Iris pigment epithelial cell (primary cell): ENCODE measurements at regions not wholly inside any gene's neighbourhood (a gene's known extent, or its start where the extent isn't known, plus 50 kb on each side); places are given as distances from the start of the nearest gene placed in this dataset.

Experiments
- DNase-seq: peaks from one replicate; pipeline ENCODE4 v3.0.0-alpha.2; 2011; ENCODE audit warnings: low read depth

DNA sequence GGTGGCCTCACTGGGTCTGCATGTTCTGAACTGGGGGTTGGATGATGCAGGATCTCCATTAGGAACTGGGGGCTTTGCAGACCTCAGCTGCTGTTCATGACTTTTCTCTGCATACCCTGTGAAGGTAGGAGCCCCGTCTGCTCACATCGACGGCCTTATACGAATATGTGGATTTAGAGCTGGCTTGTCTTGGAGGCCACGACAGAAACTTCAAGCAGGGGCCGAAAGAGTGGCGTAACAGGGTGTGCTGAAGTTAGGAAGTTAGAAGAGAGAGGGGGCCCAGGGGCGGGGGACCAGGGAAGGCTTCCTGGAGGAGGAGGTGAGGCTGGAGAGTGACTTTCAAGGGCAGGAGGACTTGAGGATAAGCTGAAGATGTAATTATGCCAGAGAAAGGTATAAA lies 144.9 kb downstream of the TSN start:
- no peak for DNase-seq

DNA sequence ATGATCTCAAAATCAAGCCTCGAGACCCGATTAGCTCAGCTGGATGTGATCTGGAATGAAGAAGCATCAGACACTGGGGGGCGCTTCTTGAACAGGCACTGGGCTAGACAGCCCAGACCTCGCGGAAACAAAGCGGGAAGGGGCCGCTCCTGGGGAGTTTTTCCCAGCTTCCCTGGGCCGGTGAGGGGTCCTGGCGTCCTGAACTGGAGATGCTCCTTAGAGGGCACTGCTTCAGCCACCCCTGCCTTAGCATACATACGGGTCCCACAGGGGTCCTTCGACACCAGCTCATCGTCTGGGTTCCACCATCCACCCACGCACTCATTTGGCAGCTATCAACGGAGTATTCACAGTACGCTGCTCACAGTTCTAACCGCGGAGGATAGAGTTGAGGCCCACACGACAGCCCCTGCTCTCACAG lies 146.7 kb downstream of the TSN start:
- no peak for DNase-seq

DNA sequence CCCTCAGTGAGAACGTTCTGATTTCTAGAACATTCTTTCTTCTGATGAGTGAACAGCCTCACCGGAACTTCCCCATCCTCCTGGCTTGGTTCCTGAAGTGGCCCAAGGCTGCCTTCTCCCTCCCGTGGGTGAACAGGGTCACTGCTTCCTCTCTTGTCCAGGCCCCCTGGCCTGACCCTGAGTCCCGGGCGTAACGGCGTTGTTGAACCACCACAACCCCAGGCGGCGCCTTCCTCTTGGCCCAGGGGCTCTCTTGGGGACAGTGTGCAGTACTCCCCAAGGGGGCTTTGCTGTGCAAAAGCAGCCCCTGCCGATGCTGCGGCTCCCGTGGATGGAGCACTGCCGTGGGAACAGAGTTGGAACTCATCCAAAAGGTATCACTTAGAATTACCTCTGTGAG lies 147.2 kb downstream of the TSN start:
- no peak for DNase-seq

DNA sequence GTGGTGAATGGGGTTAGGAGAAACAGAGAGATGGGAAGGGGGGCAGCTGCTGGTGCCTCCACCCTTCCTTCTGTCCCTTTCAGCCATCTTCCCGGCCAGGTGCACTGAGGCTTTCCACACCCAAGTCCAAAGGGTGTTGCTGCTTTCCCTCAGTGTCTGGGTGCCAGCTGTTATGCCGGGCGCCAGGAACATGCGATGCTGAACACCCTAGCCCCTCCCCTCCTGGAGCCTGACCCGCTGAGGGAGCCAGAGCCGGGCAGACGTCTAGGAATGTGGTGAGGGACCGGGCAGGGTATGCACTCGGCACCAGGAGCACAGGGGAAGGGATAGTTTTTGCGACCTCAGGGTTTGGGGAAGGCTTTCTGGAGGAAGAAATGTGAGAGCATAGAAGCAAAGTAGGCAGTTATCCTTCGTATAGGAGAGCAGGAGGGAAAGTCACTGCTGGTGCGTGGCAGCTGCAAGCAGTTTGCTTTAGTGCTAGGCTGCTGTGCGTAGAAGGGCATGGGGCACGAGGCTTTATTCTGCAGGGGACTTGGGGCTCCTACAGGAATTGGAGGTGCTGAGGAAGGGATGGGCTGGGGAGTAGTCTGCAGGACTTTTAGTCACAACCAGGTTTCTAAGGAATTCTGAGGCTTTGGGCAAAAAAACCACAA lies 147.7 kb downstream of the TSN start:
- no peak for DNase-seq

DNA sequence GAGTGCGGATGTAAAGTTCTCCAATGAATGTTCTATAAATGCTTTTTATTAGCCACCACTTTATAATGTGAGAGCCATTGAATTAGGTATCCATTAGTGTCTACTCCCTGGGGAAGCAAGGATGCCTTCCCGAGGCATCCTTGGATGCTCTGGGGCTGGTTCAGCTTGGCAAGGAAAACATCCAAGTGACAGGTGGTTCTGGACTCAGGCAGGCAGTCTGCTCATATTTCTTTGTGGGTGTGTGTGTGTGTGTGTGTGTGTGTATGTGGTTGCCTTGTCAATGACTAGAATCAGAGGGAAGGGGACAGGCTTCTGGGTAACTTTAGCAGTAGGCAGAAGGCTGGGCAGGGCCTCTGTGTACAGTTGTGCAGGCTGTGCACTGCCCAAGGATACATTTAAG lies 149.2 kb downstream of the TSN start:
- no peak for DNase-seq

DNA sequence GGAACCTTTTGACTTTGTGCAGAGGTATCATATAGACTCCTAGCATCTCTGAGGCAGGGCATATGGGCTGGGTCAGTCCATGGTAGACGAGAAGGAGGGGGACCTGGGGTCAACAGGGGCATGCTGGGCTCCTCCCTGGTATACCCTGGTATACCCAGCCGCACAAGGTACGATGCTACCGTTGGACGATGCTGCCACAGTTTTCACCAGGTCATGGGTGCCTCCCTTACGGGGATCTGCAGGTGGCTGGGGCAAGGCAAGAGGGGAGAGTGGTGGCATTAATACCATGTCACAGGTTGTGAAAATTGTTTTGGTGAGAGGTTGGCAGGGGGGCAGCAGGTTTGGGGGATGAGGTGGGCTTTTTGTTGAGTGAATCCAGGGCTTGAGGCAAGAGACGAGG lies 149.8 kb downstream of the TSN start:
- DNase-seq, result no peak

DNA sequence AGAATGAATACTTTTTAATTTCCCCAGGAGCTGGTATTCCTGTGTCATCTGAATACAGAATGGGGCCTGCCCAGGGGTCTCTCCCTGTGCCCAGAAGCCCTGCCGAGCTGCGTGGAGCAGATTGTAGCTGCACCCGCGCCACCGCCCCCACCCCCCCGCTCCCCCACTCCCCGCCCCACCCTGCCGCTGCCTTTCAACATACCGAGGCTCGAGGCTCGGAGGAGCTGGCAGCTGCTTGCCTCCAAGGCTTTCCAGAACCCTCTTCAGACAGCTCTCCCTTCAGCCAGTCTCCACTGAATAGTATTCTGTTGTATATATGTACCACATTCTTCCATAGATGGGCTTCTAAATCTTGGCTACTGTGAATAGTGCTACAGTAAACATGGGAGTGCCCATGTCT lies 150.7 kb downstream of the TSN start:
- DNase-seq, result no peak

DNA sequence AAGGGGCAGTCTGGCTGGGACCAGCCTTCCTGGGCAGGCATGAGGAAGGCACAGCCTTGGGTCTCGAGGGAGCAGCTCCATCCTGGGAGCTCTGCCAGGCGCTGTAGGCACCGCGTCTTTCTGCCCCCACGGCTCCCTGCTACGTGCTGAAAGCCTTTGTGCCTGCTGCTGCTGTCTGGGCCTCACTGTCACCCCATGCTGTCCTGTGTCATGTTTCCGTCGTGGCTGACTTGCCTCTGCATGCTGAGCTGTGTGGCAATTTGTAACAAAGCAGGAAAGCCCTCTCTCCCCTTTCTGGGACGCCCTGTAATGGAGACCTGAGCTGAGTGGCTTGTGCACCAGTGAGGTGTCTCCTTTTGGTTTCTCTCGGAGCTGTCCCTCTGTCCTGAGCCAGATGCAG lies 152.5 kb downstream of the TSN start:
- DNase-seq, result no peak

DNA sequence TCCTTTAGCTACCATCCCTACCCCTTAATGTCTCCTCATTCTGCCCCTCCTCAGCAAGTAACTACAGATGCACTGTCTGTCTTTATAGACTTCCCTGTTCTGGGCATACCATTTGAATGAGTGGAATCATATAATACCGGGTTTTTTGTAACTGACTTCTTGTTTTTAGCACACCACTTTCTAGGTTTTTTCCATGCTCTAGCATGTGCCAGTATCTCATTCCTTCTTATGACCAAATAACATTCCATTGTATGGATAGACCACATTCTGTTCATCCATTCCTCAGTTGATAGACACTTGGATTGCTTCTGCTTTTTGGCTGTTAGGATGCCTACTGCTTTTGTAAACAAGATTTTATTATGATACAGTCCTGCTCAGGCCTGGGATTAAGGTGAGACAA lies 154.7 kb downstream of the TSN start:
- no peak for DNase-seq

DNA sequence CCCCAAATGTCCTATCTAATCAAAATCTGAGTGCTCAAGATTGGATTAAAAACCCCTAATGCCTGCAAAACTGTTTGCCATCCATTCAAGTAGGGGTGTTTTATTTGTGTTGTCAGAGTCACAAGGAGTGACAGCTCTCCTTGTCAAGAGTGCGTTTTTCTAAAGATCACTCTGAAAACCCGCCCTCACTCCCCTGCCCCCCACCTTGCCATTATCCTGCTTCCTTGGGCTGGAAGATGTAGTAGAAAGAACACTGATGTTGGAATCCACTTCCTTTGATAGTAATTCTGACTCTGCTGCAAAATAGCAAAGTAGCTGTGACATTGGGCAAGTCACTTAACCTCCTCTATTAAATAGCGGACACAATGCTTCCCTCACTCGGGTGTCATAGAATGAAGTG lies 155.6 kb downstream of the TSN start:
- no peak for DNase-seq

DNA sequence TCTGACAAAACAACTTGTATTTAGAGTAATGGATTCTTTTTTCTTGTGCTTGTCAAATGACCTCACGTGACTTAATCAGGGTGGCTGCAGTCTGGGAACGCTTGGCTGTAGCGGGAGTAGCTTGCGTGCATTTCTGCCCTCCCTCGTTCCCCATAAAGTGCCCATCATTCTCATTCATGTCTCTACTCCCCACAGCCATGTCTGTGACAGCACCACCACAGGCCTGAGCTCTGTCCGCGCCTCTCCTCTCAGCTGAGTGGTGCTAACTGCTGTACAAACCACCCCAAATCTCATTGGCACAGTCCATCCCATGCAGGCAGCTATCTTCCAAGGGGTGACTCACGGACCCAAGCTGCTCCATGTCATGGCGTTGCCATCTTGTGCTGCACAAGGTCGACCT lies 161.7 kb downstream of the TSN start:
- DNase-seq, result no peak

DNA sequence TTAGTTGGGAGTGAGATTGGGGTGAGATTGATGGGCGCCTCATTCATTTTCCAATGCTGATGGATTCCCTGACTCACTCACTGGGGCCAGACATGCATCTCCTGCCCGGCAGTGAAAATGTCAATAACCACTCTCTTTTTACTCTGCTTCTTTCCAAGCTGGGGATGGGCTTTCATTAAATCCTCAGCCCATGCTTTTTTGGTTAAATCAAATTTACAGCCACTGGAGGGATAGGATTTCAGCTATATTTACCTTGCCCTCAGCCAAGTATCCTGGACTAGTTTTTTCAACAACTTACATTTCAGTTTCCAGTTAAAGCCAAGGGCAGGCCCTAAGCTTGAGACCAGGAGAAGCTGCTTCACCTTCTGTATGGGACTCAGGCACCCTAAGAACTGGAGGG lies 162.8 kb downstream of the TSN start:
- no peak for DNase-seq

DNA sequence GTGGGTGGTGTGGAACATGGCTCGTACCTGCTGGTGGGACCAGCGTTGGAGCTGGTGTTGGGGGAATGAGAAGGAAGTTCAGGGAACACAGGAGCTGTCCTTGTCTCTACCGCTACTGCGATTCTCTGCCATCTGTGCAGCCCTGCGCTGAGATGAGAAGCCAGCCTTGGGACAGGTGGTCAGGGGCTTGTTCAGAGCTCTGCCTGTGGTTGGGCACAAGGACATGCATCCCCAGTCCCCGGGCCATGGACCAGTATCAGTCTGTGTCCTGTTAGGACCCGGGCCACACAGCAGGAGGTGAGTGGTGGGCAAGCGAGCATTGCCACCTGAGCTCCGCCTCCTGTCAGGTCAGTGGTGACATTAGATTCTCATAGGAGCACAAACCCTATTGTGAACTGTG lies 164.4 kb downstream of the TSN start:
- no peak for DNase-seq

DNA sequence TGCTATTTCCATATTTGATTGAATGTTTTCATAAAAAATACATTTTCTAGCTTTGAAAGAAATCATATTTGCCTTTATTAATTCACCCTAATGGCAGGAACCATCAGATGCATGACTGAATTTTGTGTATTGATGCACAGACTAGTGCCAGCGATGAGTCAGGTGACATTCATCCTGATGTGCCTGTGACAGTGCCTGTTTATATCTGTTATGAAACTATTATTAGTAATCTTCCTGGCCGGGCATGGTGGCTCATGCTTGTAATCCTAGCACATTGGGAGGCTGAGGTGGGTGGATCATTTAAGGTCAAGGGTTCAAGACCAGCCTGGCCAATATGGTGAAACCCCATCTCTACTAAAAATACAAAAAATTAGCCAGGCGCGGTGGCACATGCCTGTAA lies 170.0 kb downstream of the TSN start:
- DNase-seq, result no peak

DNA sequence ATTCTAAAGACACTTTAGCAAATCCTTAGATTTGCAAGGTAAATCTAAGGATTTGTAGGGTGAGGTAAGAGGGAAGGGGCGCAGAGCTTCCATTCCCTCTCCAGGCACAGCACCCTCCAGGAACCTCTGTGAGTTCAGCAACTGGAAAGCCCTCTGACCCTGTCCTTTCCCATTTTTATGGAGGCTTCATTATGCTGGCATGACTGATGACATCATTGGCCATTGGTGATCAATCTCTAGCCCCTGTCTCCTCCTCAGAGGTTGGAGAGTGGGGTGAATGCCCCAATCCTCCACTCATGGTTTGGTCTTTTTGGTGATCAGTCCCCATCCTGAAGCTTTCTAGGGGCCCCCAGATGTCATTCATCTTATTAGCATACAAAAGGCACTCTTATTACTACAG lies 187.8 kb downstream of the TSN start:
- DNase-seq, result no peak

DNA sequence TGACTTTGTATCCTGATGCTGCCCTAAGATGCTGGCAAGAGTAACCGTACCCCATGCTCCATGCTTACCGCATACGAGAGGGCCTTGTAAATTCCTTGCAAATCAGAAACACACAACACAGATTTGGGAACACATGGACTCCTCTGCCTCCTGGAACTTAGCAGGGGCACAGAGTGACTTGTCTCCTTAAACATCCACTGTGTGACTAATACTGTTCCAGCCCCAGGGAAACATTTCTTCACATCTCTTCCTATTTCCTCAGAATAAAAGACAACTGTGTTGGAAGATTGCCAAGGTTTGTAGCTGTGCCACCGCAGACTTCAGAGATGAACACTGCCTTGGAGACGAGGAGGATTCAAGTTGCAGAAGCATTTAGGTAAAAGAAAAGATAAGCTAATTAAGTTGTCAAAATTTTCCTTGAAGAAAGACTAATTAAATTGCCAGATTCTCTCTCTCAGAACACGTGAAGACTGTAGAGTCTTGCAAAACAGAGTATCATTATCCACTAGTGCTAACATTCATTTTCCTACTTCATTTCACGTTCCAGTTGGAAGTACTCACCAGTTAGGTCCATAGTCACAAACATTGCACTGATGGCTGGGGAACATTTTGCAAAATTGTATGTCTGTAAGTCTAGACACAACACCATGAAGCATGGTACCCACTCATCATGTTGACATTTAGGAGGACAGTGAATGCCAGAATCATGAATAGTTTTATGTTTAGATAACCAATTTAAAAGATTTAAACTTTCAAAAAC lies 188.8 kb downstream of the TSN start:
- peak; percentile 61 for DNase-seq

DNA sequence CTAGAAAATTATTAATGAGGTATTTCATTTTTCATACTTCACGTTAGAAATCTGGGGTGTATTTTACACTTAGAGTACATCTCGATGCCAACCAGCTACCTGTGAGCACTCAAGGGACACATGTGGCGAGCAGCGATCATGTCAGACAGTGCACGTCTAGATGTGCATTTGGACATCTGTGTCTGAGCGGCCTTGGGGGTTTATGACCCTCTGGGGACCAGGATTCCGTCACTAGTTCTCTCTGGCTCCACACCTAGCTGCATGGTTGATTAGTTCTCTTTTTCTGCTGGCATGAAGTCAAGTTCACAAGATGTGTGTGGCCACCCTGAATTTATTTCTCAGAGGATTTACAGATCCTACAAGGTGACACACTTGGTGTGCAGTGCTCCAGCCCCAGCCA lies 192.2 kb downstream of the TSN start:
- DNase-seq, result no peak

DNA sequence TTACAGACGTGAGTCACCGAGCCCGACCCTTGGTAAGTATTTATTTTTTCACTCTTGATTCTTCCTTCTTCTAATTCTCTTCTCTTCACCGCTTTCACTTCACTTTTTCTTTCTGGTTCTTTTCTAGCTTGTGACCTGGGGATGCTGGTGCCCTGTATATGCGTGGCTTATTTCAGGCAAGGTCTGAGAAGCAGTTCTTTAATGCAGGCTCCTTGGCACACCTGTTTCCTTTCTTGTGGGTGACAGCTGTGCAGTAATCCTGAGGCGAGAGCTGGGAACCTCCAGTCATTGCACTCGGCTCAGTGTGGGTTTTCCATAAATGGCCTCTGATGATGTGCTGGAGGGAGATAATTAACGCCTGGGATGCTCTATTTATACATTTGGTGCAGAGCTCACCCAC lies 193.8 kb downstream of the TSN start:
- no peak for DNase-seq

DNA sequence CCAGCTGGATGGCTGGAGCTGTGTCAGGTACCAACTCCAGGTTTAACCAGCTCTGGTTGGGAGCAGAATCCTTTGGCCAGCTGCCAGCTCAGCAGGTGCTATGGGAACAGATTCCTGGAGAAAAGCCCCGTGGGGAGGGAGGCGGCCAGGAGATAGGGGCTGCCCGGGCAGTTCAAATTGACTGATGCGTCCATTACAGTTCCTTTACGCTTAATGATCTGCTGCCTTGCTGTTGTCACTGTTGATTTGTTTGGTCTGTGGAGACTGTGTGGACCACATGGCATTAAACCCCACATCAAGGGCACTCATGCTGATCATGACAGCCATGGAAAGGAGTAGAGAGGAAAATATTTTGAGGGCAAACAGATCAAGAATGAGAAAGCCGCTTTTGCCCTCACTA lies 200.0 kb downstream of the TSN start:
- DNase-seq, result no peak

DNA sequence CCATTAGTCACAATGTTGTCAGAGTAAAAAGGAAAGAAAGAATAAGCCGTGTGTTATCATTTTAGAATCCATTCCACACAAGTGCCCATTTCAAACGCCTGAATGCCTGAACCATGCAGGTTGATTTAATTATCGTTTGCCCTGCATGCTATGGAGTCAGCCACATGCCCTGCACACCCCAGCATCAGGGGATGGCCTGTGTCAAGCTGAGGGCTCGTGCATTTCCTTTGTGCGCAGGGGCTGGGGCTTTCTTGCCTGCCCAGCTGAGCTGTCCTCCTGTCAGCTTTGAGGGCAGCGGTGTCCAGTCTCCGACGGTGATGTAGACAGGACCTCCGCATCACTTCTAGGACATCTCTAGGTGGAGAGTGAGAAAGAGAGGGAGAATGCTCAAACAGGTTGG lies 200.4 kb downstream of the TSN start:
- DNase-seq, result no peak

DNA sequence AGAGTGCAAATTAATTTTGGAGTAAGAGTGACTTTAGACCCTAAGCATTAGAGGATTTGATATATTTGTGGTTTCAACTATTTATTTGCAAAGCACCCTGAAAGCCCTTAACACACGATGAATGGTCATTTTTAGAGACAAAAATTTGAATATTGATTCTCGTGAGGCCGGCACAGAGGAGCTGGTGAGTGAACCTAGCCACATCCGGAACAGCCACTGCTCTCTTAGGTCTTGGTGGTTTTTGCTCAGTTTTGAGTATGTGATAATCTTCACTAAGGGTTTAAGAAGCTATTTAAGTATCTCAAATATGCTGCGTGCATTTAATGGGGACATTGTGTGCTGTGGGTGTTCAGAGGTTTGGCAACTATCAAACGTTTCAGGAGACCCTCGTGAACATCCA lies 204.8 kb downstream of the TSN start:
- DNase-seq, result no peak

DNA sequence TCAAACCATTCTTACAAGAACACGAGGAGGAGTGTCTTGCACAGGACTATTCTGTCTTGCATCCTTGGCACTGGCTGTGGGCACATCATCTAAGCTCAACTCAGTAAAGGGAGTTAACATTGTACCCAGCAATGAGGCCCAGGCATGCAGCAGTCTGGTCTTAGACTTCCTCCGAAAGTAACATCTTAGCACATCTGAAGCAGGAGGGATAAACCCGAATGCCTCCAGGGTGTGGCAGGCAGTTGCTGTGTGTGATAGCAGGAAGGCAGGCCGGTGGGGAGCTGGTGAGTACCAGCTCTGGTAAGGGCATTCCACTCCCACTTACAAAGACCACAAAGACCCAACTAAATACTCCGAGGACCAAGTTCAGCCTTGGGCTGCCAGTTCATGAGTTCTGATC lies 206.3 kb downstream of the TSN start:
- no peak for DNase-seq

DNA sequence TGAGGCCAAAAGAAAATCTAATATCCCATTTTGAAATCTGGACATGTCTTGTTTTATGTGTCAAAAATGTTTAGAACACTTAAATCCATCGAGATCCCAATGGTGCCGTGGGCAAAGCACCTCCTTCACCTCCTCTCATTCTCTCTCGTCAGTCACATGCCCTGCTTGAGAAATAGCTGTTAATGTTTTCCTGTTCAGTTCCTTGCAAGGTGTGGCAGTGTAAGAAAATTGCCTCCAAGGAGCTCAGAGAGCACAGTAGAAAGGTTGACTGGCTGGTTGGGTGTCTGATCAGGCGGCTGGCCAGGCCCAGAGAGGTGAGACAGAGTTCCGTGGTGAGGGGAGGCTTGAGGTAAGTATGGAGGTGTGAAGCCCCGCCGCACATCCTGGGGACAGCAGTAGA lies 210.2 kb downstream of the TSN start:
- no peak for DNase-seq

DNA sequence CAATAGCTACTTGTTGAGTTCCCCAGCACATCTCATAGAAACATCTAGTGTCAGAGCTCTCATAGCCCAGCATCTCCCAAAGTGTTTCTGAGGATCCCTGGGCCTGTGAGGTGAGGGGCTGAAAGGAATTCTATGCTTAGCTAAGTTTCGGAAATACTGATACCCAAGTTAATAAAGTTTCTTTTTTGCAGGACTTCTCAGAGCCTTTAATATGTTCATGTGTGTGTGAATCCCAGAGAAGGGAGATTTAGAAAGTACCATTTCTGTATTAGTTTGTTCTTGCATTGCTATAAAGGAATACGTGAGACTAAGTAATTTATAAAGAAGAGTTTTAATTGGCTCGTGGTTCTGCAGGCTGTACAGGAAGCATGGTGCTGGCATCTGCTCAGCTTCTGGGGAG lies 211.2 kb downstream of the TSN start:
- no peak for DNase-seq
